H9 (cell line): ENCODE measurements at regions not wholly inside any gene's neighbourhood (a gene's known extent, or its start where the extent isn't known, plus 50 kb on each side); places are given as distances from the start of the nearest gene placed in this dataset.

Experiments used
- DNase-seq: peaks from one replicate; pipeline ENCODE4 v3.0.0-alpha.2; 2017
- H2AFZ ChIP-seq: one replicate; pipeline ENCODE4 v1.6.1; 2013; ENCODE audit warnings: mild to moderate bottlenecking, low read length, control low read depth, moderate library complexity
- H2AK5ac ChIP-seq: 2 replicates; pipeline ENCODE4 v1.6.1; 2013; ENCODE audit warnings: low read length, control low read depth, mixed read lengths; ENCODE audit not compliant: insufficient read length
- H2BK120ac ChIP-seq: one replicate; pipeline ENCODE4 v1.6.1; 2013; ENCODE audit warnings: low read depth, mild to moderate bottlenecking, low read length, control low read depth, inconsistent platforms; ENCODE audit not compliant: poor library complexity, severe bottlenecking
- H2BK12ac ChIP-seq: 2 replicates; pipeline ENCODE4 v1.6.1; 2013; ENCODE audit warnings: low read length, control low read depth, mixed read lengths, low read depth; ENCODE audit not compliant: insufficient read length
- H2BK15ac ChIP-seq: 2 replicates; pipeline ENCODE4 v1.6.1; 2013; ENCODE audit warnings: low read depth, low read length, control low read depth
- H2BK20ac ChIP-seq: one replicate; pipeline ENCODE4 v1.6.1; 2013; ENCODE audit warnings: low read depth, mild to moderate bottlenecking, low read length, control low read depth, inconsistent platforms; ENCODE audit not compliant: poor library complexity, severe bottlenecking
- H2BK5ac ChIP-seq: 2 replicates; pipeline ENCODE4 v1.6.1; 2013; ENCODE audit warnings: low read length, control low read depth, mixed read lengths; ENCODE audit not compliant: insufficient read length
- H3K14ac ChIP-seq: 2 replicates; pipeline ENCODE4 v1.6.1; 2013; ENCODE audit warnings: low read length, control low read depth; ENCODE audit not compliant: insufficient read depth
- H3K18ac ChIP-seq: 2 replicates; pipeline ENCODE4 v1.6.1; 2013; ENCODE audit warnings: low read depth, mild to moderate bottlenecking, mixed read lengths, low read length, control low read depth; ENCODE audit not compliant: insufficient read length
- H3K23ac ChIP-seq: 2 replicates; pipeline ENCODE4 v1.6.1; 2013; ENCODE audit warnings: low read length, control low read depth, mixed read lengths, low read depth; ENCODE audit not compliant: insufficient read length
- H3K23me2 ChIP-seq: 2 replicates; pipeline ENCODE4 v1.6.1; 2013; ENCODE audit warnings: low read depth, mild to moderate bottlenecking, mixed read lengths, low read length, control low read depth; ENCODE audit not compliant: insufficient read length, poor library complexity, severe bottlenecking
- H3K27ac ChIP-seq: 2 replicates; pipeline ENCODE4 v1.5.1; 2013; ENCODE audit warnings: low read length, control low read depth, mixed read lengths, low read depth; ENCODE audit not compliant: insufficient read length
- H3K27me3 ChIP-seq: 2 replicates; pipeline ENCODE4 v1.6.1; 2013; ENCODE audit warnings: low read length, control low read depth, inconsistent platforms; ENCODE audit not compliant: insufficient read depth
- H3K4ac ChIP-seq: 2 replicates; pipeline ENCODE4 v1.6.1; 2013; ENCODE audit warnings: low read depth, mild to moderate bottlenecking, control low read depth, inconsistent platforms, low read length, moderate library complexity
- H3K4me1 ChIP-seq: 2 replicates; pipeline ENCODE4 v1.6.1; 2013; ENCODE audit warnings: low read length, control low read depth, inconsistent platforms; ENCODE audit not compliant: insufficient read depth
- H3K4me2 ChIP-seq: 2 replicates; pipeline ENCODE4 v1.6.1; 2013; ENCODE audit warnings: low read length, control low read depth, mixed read lengths; ENCODE audit not compliant: insufficient read length, insufficient read depth
- H3K56ac ChIP-seq: 2 replicates; pipeline ENCODE4 v1.6.1; 2013; ENCODE audit warnings: low read depth, mild to moderate bottlenecking, mixed read lengths, low read length, control low read depth; ENCODE audit not compliant: insufficient read length
- H3K79me1 ChIP-seq: 2 replicates; pipeline ENCODE4 v1.6.1; 2013; ENCODE audit warnings: low read depth, mild to moderate bottlenecking, moderate library complexity, low read length, control low read depth, inconsistent platforms; ENCODE audit not compliant: insufficient read depth, poor library complexity, severe bottlenecking
- H3K79me2 ChIP-seq: 2 replicates; pipeline ENCODE4 v1.6.1; 2013; ENCODE audit warnings: low read length, control low read depth, inconsistent platforms; ENCODE audit not compliant: insufficient read depth
- H3K9ac ChIP-seq: 2 replicates; pipeline ENCODE4 v1.6.1; 2013; ENCODE audit warnings: low read length, control low read depth, mixed read lengths; ENCODE audit not compliant: insufficient read length; ENCODE audit errors: extremely low read depth
- H3K9me3 ChIP-seq: one replicate; pipeline ENCODE4 v1.6.1; 2013; ENCODE audit warnings: low read depth, low read length, inconsistent platforms; ENCODE audit not compliant: control insufficient read depth
- H3T11ph ChIP-seq: one replicate; pipeline ENCODE4 v1.6.1; 2013; ENCODE audit warnings: mild to moderate bottlenecking, low read length, control low read depth, inconsistent platforms
- H4K20me1 ChIP-seq: one replicate; pipeline ENCODE4 v1.6.1; 2013; ENCODE audit not compliant: control insufficient read depth, insufficient read length, insufficient read depth
- H4K5ac ChIP-seq: 2 replicates; pipeline ENCODE4 v1.6.1; 2013; ENCODE audit warnings: low read depth, mild to moderate bottlenecking, mixed read lengths, low read length, control low read depth; ENCODE audit not compliant: insufficient read length
- H4K8ac ChIP-seq: replicated peaks from 2 replicates; pipeline ENCODE4 v1.6.1; 2013; ENCODE audit warnings: low read length, control low read depth, mixed read lengths, low read depth; ENCODE audit not compliant: insufficient read length
- H4K91ac ChIP-seq: 2 replicates; pipeline ENCODE4 v1.6.1; 2013; ENCODE audit warnings: low read depth, mild to moderate bottlenecking, moderate library complexity, mixed read lengths, low read length, control low read depth; ENCODE audit not compliant: insufficient read length
- H3K27ac Mint-ChIP-seq, 3 experiments: 2 replicates in 2 of 3; 3 replicates in 1 of 3; pipeline ENCODE4 v1.8.0; 2020 to 2021; ENCODE audit warnings: mixed read lengths in 3 of 3, mild to moderate bottlenecking in 1 of 3, moderate library complexity in 1 of 3
- H3K27me3 Mint-ChIP-seq: 2 replicates; pipeline ENCODE4 v1.8.0; 2021; ENCODE audit warnings: low read depth, mild to moderate bottlenecking, moderate library complexity, mixed read lengths
- H3K36me3 Mint-ChIP-seq, 3 experiments: 2 replicates in 2 of 3; 3 replicates in 1 of 3; pipeline ENCODE4 v1.8.0; 2020 to 2021; ENCODE audit warnings: low read depth in 3 of 3, mixed read lengths in 3 of 3; ENCODE audit not compliant: insufficient read depth in 1 of 3
- H3K4me1 Mint-ChIP-seq, 2 experiments: 2 replicates each; pipeline ENCODE4 v1.8.0; 2020; ENCODE audit warnings: mixed read lengths in 2 of 2
- H3K4me3 Mint-ChIP-seq, 2 experiments: 2 replicates in 1 of 2; 3 replicates in 1 of 2; pipeline ENCODE4 v1.8.0; 2020 to 2021; ENCODE audit warnings: mild to moderate bottlenecking in 2 of 2, mixed read lengths in 2 of 2, moderate library complexity in 1 of 2
- H3K9me3 Mint-ChIP-seq, 2 experiments: 2 replicates in 1 of 2; 3 replicates in 1 of 2; pipeline ENCODE4 v1.8.0; 2020; ENCODE audit warnings: mild to moderate bottlenecking in 2 of 2, mixed read lengths in 2 of 2, moderate library complexity in 1 of 2
- WGBS: extraction: QIAGEN DNeasy Blood & Tissue Kit; methylation state at CpG from one replicate; pipeline ENCODE4 v1.1.7; 2013; ENCODE audit warnings: missing lambda C conversion rate, low lambda C conversion rate, mixed read lengths; ENCODE audit not compliant: insufficient read length; ENCODE audit errors: extremely low coverage; 5-methylcytosine and 5-hydroxymethylcytosine counted together
- TF ChIP-seq, protein P1 (sequence below): fragments of 200-600 bp; sonication (generic); conservative IDR thresholded peaks from 3 replicates; pipeline ENCODE4 v1.8.0; 2021; ENCODE audit warnings: antibody characterized with exemption, mild to moderate bottlenecking

DNA sequence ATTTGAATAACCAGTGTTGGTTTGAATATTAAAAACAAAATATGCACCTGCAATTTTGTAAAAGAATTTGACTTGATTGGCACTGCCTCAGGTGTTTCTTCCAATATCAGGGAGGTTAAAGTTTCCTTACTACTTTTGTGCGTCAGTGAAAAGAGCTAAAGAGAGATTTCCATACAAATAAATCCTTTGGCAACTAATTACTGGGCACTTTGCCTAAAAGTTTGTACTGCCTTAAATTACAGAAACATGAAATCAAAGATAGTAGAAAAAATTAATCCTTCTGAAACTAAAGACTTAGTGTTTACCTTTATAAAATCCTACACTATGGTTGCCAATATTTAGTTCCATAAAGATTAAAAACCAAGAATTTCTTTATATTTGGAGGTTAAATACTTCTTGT is 72.5 kb downstream of the DNAJB9 start:
- WGBS, result no CpG with 5 or more reads among the region's 1 CpG
- no peak overlapping the region for H2BK12ac ChIP-seq
- Mint-ChIP-seq H3K9me3 (peaks cover 2 to 8% of the 10 kb centered on the region in 2 experiments), H3K4me3 (no peak overlapping the region), H3K27ac (no peak overlapping the region), H3K36me3 (peaks cover 1 to 9% (median 8%) of the 10 kb centered on the region in 3 experiments; a peak in 5 of 7 replicates), H3K27me3 (peaks cover 5% of the 10 kb centered on the region), H3K4me1 (0 out of 4 replicates have a peak, but pooled peaks cover 0 to 4% of the 10 kb centered on the region in 2 experiments)
- no peak overlapping the region for H3K14ac ChIP-seq
- no peak overlapping the region for H2BK120ac ChIP-seq
- no peak overlapping the region for H2BK20ac ChIP-seq
- H2BK5ac ChIP-seq, result no peak overlapping the region
- no peaks in the 10 kb centered on the region for H3K23me2 ChIP-seq
- H4K8ac ChIP-seq, result no peak overlapping the region
- H3K27ac ChIP-seq, result no peak overlapping the region
- no peak overlapping the region for H3K23ac ChIP-seq
- no peaks in the 10 kb centered on the region for H3K4me1 ChIP-seq
- DNase-seq, result no peak
- H3K9me3 ChIP-seq, result no peaks in the 10 kb centered on the region
- H3K79me1 ChIP-seq, result no peaks in the 10 kb centered on the region
- H2BK15ac ChIP-seq, result no peak overlapping the region
- H3K56ac ChIP-seq, result no peak overlapping the region
- no peaks in the 10 kb centered on the region for H3K27me3 ChIP-seq
- no peaks in the 10 kb centered on the region for H3K79me2 ChIP-seq
- no peak overlapping the region for H3K4me2 ChIP-seq
- no peak overlapping the region for H2AFZ ChIP-seq
- no peak overlapping the region for H4K5ac ChIP-seq
- H3K9ac ChIP-seq, result no peak overlapping the region
- H3K18ac ChIP-seq, result no peak overlapping the region
- no peak overlapping the region for H3K4ac ChIP-seq
- TF ChIP-seq, protein P1, sequence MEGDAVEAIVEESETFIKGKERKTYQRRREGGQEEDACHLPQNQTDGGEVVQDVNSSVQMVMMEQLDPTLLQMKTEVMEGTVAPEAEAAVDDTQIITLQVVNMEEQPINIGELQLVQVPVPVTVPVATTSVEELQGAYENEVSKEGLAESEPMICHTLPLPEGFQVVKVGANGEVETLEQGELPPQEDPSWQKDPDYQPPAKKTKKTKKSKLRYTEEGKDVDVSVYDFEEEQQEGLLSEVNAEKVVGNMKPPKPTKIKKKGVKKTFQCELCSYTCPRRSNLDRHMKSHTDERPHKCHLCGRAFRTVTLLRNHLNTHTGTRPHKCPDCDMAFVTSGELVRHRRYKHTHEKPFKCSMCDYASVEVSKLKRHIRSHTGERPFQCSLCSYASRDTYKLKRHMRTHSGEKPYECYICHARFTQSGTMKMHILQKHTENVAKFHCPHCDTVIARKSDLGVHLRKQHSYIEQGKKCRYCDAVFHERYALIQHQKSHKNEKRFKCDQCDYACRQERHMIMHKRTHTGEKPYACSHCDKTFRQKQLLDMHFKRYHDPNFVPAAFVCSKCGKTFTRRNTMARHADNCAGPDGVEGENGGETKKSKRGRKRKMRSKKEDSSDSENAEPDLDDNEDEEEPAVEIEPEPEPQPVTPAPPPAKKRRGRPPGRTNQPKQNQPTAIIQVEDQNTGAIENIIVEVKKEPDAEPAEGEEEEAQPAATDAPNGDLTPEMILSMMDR, result no peak
- no peaks in the 10 kb centered on the region for H4K20me1 ChIP-seq
- H4K91ac ChIP-seq, result no peak overlapping the region
- H3T11ph ChIP-seq, result no peak overlapping the region
- no peak overlapping the region for H2AK5ac ChIP-seq
